HG03439 (cell line): ENCODE measurements at regions not wholly inside any gene's neighbourhood (a gene's known extent, or its start where the extent isn't known, plus 50 kb on each side); places are given as distances from the start of the nearest gene placed in this dataset.
"Not testable (repeated sequence)": the region's sequence is repeated elsewhere in the genome, so short reads cannot be mapped to it uniquely, and the experiment has no call there.

Source experiments
- ATAC-seq: cut with Tn5 transposase; IDR thresholded peaks from one replicate; pipeline ENCODE4 v1.9.1; 2021; ENCODE audit warnings: mild to moderate bottlenecking, moderate library complexity; ENCODE audit not compliant: unreplicated experiment

DNA sequence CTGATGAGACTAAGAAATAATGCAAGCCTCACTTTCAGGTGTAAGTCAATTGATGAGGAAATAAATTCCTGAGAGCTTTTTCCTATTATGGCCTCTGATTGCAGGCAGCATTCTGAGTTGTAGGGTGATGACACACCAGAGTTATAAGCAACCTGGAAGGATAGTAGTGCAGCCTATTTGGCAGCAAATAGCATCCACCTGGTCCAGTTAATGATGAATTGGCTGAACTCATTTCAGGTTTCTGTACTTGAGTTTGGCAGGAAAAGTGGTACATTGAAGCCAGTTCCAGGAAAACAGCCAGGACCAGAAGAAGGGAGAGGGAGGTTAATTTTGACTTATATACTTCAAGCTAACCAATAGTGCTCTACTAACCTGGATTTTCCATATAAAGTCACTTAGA, 316.8 kb downstream of the NAF1 start:
- ATAC-seq = no peak

DNA sequence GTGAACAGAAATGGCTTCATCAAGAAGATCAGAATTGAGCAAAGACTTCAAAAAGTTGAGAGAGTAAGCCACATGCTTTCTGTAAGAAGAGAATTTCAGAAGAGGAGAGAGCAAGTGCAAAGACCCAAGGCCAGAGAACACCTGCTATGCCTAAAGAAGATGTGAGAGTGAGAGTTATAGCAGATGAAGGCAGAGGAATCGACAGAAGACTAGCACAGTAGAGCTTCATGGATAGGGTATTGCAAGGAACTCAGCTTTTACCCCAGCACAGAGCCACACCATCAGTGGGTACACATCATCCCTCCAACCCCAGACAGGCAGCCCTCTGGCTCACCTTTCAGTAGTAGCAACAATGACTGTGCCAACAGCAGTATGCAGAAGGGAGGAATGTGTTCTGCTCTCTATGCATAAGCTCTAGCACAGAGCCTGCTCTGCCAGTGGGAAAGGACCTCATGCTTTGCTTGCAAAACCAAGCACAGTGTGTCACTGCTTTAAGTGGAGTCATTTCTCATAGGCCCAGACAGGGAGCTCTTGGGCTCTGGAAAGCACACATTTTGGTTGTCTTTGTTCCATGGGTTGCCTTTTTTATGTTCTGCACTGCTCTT, 318.6 kb downstream of the NAF1 start:
- ATAC-seq = no peak

DNA sequence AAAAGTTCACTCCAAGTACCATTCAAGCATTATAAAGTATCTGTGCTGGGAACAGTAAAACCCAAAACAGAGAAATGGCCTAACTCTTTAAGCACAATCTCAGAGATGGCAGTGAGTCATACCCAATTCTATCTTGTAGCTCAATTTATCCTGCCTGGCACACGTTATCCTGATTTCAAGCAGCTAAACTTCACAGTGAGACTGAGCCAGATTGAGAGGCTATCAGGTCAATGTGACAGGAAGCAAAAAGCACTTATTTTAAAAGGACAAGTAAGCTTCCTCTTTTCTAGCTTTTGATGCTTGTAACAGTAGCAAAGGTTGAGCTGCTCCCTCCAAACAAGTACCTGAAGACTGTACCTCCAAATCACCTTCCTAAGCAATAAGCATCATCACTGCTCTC, 324.9 kb downstream of the NAF1 start:
- ATAC-seq = no peak

- no peak for ATAC-seq
Measured at GRCh38 chr4:162839814-162840213, 326.9 kb downstream of the NAF1 start.

DNA sequence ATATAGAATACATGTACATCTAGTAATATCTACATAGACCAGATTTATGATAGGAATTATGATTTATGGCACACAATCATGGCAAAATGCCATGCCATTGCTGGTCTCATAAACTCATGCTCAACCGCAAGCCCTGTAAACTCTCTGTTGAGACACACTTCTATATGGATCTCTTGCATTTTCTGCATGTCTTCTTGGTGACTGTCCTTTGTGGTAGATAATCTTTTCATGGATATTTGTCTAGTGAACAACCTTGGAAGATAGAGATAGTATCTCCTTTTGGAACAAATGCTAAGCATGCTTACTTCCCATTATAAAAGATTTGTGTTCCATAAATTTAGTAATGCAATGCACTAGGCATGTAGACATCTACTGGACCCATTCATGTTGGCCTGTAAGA, 328.0 kb downstream of the NAF1 start:
- no peak for ATAC-seq

DNA sequence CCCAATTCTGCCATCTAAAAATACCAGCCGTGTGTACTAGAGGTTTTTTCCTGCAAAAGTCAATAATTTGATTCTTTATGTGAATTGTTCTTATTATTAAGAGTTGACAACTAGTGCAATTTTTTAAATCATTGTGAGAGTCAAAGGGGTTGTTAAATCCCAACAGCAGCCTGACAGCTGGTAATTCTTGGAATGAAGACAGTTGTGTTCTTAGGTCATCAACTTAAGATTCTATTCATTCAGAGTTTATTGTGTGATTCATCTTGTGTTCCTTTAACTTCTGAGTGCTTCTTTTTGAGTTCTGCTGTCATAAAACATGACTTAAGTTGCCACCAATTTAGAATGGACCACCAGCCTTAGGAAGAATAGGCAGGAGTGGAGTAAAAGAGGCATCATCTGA, 329.0 kb downstream of the NAF1 start:
- ATAC-seq = no peak

DNA sequence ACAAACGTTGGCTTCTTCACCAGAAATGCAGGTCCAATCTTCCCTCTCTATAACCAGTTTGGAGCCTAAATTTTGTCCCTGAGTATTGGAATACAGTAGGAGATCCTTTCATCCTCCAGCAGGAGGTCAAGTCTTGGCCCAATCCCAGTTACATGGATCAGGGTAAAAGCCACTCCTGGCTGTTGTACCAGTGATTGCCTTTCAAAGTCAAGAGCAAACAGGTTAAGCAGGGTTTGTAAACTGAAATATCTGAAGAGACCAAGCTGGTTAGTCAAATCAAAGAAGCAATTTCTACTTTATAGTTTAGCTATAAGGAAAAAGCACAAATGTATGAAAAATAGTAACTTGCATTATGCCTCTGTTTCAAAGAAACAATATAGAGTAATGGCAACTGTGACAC, 329.4 kb downstream of the NAF1 start:
- ATAC-seq = no peak

DNA sequence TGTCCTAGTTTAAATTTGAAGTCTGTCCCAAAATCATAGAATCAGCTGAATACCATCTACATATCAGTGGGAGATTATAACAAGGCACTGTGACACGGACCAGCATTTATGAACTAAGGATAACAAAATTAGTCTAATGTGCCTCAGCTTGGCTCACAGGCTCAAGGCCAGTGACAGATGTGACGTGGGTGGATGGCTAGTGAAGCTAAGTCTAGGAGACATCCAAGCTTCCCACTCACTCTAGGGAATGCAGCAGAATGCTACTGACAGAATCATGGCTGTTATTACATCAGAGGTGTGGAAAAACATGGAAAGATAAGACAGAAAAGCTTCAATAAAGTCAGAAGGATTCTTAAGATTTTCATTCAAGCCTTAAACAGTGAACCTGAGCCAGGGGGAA, 329.9 kb downstream of the NAF1 start:
- ATAC-seq = no peak

GRCh38 chr4:162836258-162836657, 330.4 kb downstream of the NAF1 start:
- ATAC-seq = not testable (repeated sequence)

- no peak for ATAC-seq
Measured at GRCh38 chr4:162830899-162831298, 335.8 kb downstream of the NAF1 start.

DNA sequence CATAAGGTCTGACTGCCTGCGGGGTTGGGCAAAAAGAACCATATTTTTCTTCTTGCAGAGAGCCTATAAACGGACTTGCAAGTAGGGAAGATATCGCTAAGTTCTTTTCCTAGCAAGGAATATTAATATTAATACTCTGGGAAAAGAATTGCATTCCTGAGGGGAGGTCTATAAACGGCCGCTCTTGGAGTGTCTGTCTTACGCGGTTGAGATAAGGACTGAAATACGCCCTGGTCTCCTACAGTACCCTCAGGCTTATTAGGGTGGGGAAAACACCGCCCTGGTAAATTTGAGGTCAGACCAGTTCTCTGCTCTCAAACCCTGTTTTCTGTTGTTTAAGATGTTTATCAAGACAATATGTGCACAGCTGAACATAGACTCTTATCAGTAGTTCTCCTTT, 349.3 kb downstream of the NAF1 start:
- not testable (repeated sequence) for ATAC-seq

DNA sequence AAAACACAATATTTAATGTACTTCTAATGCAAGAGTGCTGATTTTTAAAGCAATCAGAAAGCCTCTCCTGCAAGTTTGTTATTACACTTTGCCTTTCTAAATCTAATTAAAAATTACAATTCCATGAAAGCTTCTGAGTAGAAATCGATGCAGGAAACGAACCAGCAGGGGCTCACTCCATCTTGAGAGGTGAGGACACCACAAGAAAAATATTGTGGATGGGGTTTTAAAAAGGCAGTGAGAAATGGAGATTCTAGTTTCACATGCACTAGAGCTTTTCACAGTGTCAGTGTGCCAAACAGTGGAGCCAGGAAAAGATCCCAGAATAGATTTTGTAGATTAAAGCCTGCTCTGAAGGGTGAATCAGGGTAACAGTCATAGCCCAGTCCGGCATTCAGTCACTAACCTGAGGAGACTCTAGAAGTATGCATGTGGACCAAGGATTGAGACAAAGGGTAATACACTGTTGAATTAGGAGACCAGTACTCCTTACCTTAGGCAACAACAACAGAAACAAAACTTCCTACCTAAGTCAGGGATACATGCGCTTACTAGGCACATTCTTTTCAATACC, 362.3 kb downstream of the NAF1 start:
- no peak for ATAC-seq

GRCh38 chr4:162803378-162803777, 363.3 kb downstream of the NAF1 start:
- ATAC-seq = no peak

- no peak for ATAC-seq
Measured at GRCh38 chr4:162797108-162797507, 369.6 kb downstream of the NAF1 start.

- ATAC-seq = no peak
Measured at GRCh38 chr4:162793571-162793970, 373.1 kb downstream of the NAF1 start.

DNA sequence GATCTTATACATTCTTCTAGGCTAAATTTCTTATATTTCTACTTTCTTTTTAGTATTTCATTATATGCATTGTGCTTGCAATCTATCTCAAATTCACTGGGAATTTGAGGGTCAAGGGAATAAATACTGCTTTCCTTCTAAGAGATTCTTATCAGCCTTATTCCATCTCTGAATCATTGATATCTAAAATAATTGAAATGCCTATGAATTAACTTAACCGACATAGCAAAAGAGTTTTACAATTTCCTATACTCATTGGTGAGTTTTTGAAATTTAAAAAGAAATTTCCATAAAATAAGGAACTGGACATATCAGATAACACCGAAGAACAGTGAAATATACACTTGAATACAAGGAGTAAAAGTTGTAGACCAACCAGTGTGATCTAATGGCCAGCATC, 373.7 kb downstream of the NAF1 start:
- no peak for ATAC-seq

DNA sequence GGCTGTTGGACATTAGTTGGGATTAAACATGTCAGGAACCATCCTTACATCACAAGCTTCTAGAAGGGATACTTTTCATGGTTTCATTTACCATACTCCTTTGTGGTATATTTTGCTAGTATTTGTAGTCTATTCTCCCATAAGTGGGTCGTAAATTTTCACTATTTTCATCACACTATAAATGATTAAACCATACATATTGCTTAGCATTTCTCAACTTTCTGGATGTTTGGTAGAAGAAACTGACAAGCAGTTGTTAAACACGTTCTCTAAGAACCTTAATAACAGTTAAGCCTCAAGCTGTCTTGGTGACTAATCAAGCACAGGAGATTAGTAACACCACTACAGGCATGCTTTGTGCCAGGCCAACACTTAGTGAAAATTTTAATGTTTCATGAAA, 375.5 kb downstream of the NAF1 start:
- ATAC-seq = no peak

- no peak for ATAC-seq
Measured at GRCh38 chr4:162787120-162787519, 379.6 kb downstream of the NAF1 start.

DNA sequence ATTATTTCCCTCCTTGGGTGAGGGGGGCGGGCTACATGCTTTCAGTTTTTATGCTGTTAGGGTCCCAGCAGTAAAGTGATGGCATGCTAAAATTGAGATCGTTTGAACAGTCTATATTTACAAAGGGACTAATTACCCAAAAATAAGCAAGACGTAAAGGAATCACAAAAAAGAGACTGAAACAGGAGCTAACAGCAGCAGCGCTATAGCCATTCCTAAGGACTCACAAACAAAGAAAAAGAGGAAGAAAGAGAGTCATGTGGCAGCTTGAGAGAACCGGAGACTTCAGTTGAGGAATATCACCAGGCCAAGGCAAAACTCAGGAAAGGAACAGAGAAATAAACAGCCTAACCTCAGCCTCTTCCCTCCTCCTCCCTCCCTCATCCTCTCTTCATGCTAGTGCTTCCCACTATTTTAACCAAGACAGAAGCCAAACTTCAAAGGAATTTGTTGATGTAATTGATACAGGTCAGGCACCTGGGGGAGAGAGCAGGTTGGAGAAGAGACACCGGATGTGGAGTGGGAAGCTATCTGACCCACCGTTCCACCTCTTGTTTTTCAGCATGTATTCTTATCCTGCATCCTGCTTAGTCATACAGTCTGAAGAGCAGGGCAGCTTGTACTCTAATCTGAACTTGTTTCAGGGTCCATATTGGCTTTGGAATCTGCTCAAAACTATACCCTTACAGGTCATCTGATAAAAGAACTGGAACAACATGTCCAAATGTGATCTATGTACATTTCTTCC, 383.7 kb downstream of the NAF1 start:
- no peak for ATAC-seq

DNA sequence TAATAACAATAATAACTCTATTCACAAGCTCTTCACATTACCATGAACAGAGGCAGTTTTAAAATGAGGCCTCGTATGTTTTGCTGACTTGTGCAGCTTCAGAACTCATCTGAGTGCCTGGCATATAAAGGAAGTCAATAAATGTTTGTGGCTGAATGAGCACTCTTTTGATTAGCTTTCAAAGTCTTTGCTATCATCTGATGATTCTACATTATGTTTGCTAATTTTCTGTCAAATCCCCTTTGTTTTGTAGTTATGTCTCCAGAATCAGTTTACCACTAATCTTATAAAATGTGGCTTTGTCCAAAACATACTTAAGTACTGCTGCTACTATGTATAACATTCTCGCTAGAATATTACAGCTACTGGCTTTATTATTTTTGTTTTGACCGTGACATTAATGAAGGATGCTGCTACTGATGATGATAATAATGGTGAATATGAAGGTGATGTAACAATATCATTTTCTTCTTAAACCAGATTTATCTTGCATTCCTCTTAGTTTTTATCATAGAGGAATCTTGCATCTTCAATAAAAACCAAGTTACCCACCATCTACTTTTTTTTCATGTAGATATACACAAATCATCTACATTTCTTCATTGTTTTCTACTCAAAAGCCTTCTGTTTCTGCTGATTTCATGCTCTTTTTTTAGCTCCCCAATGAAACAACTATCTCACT, 384.5 kb downstream of the NAF1 start:
- no peak for ATAC-seq

GRCh38 chr4:162770761-162771490, 395.8 kb downstream of the NAF1 start:
- ATAC-seq = no peak
